ENCODE measurements at regions not wholly inside any gene's neighbourhood (a gene's known extent, or its start where the extent isn't known, plus 50 kb on each side); places are given as distances from the start of the nearest gene placed in this dataset.

GRCh38 chr1:25110485-25110884, 121.8 kb downstream of the SYF2 start:
- ChIA-PET POLR2A (no interaction called here), CTCF (interaction anchor here (1.0 to 2.4 kb wide), 2 partner anchors 9 to 178 kb away, joined by 3 to 9 read pairs; no protein-coding TSS in a partner anchor)
- no peak for DNase-seq (ENCODE audit: low read depth, low spot score)
- no peak for TF ChIP-seq CTCF (IDR thresholded peaks at IDR 0.05; ENCODE audit: insufficient read depth, low read length, missing control alignments)
- H3K4me3 ChIP-seq (ENCODE audit: low read depth, low read length) = no peak overlapping the region

- CTCF ChIA-PET = interaction anchor here (1.0 kb wide), 1 partner anchor 177 kb away, joined by 3 read pairs; no protein-coding TSS in a partner anchor
- no peak for TF ChIP-seq CTCF (IDR thresholded peaks at IDR 0.05; ENCODE audit: insufficient read depth, low read length, missing control alignments)
- no peak for DNase-seq (ENCODE audit: low read depth, low spot score)
- H3K4me3 ChIP-seq (ENCODE audit: low read depth, low read length) = no peak overlapping the region
- POLR2A ChIA-PET = no interaction called here
Observed at GRCh38 chr1:25110036-25110435, 122.3 kb downstream of the SYF2 start.

GRCh38 chr1:25109531-25109951, 122.8 kb downstream of the SYF2 start:
- H3K4me3 ChIP-seq (ENCODE audit: low read depth, low read length) = no peak overlapping the region
- no peak for DNase-seq (ENCODE audit: low read depth, low spot score)
- ChIA-PET CTCF (interaction anchor here (1.0 kb wide), 1 partner anchor 177 kb away, joined by 3 read pairs; no protein-coding TSS in a partner anchor), POLR2A (no interaction called here)
- no peak for TF ChIP-seq CTCF (IDR thresholded peaks at IDR 0.05; ENCODE audit: insufficient read depth, low read length, missing control alignments)

- CTCF ChIA-PET = interaction anchor here (0.9 to 1.9 kb wide), 6 partner anchors 9 to 179 kb away, joined by 3 to 7 read pairs (median 3); no protein-coding TSS in a partner anchor
- TF ChIP-seq CTCF (IDR thresholded peaks at IDR 0.05; ENCODE audit: insufficient read depth, low read length, missing control alignments) = no peak
- peak; percentile 41 for DNase-seq (ENCODE audit: low read depth, low spot score)
- POLR2A ChIA-PET = interaction anchor here (0.7 to 0.9 kb wide), 3 partner anchors 85 to 257 kb away, joined by 3 to 6 read pairs (median 3); no protein-coding TSS in a partner anchor
- no peak overlapping the region for H3K4me3 ChIP-seq (ENCODE audit: low read depth, low read length)
Observed at GRCh38 chr1:25107643-25108010, 124.7 kb downstream of the SYF2 start.

- H3K4me3 ChIP-seq (ENCODE audit: low read depth, low read length) = no peak overlapping the region
- CTCF ChIA-PET = interaction anchor here (0.8 to 1.9 kb wide), 7 partner anchors 8 to 209 kb away, joined by 3 to 7 read pairs (median 3); no protein-coding TSS in a partner anchor
- POLR2A ChIA-PET = interaction anchor here (0.7 to 0.9 kb wide), 3 partner anchors 85 to 257 kb away, joined by 3 to 6 read pairs (median 3); no protein-coding TSS in a partner anchor
- TF ChIP-seq CTCF (IDR thresholded peaks at IDR 0.05; ENCODE audit: insufficient read depth, low read length, missing control alignments) = no peak
- DNase-seq (ENCODE audit: low read depth, low spot score) = no peak
Observed at GRCh38 chr1:25106976-25107642, 125.2 kb downstream of the SYF2 start.

GRCh38 chr1:25106352-25106751, 126.0 kb downstream of the SYF2 start:
- TF ChIP-seq CTCF (IDR thresholded peaks at IDR 0.05; ENCODE audit: insufficient read depth, low read length, missing control alignments) = no peak
- ChIA-PET POLR2A (no interaction called here), CTCF (interaction anchor here (0.8 to 11.7 kb wide), 4 partner anchors 8 to 208 kb away, joined by 3 to 136 read pairs (median 6); partner anchors contain the start of gene RUNX3)
- no peak overlapping the region for H3K4me3 ChIP-seq (ENCODE audit: low read depth, low read length)
- no peak for DNase-seq (ENCODE audit: low read depth, low spot score)

All from AG04449 (cell line).